ENCODE measurements at regions not wholly inside any gene's neighbourhood (a gene's known extent, or its start where the extent isn't known, plus 50 kb on each side); places are given as distances from the start of the nearest gene placed in this dataset.
"Not testable (repeated sequence)": the region's sequence is repeated elsewhere in the genome, so short reads cannot be mapped to it uniquely, and the experiment has no call there.

GRCh38 chr9:40911647-40912046 is 216.8 kb downstream of the FOXD4L6 start:
- peaks cover 17% of the 10 kb centered on the region for H3K27me3 Mint-ChIP-seq (ENCODE audit: low read depth)
- ATAC-seq = no peak
- H3K9me3 Mint-ChIP-seq = peaks cover 61% of the 10 kb centered on the region

GRCh38 chr9:40910995-40911394 is 217.5 kb downstream of the FOXD4L6 start:
- not testable (repeated sequence) for ATAC-seq; H3K4me1 Mint-ChIP-seq (ENCODE audit: low read depth); DNase-seq; H3K4me3 Mint-ChIP-seq; H3K36me3 Mint-ChIP-seq (ENCODE audit: insufficient read depth)
- H3K9me3 Mint-ChIP-seq = peaks cover 57% of the 10 kb centered on the region
- H3K27me3 Mint-ChIP-seq (ENCODE audit: low read depth) = peaks cover 20% of the 10 kb centered on the region

More at GRCh38 chr9:40911647-40912046, 216.8 kb downstream of the FOXD4L6 start:
- no peak overlapping the region for H3K4me3 Mint-ChIP-seq
- peaks cover 7% of the 10 kb centered on the region for H3K36me3 Mint-ChIP-seq (ENCODE audit: insufficient read depth)
- no peaks in the 10 kb centered on the region for H3K4me1 Mint-ChIP-seq (ENCODE audit: low read depth)
- DNase-seq = no peak

GRCh38 chr9:40909821-40910220 is 218.7 kb downstream of the FOXD4L6 start:
- ATAC-seq (no peak), DNase-seq (no peak)
- H3K9me3 Mint-ChIP-seq = peaks cover 54% of the 10 kb centered on the region
- no peaks in the 10 kb centered on the region for H3K4me1 Mint-ChIP-seq (ENCODE audit: low read depth)
- peaks cover 20% of the 10 kb centered on the region for H3K27me3 Mint-ChIP-seq (ENCODE audit: low read depth)
- peaks cover 2% of the 10 kb centered on the region for H3K36me3 Mint-ChIP-seq (ENCODE audit: insufficient read depth)
- H3K4me3 Mint-ChIP-seq = no peak overlapping the region

GRCh38 chr9:40909111-40909510 is 219.4 kb downstream of the FOXD4L6 start:
- H3K36me3 Mint-ChIP-seq (ENCODE audit: insufficient read depth); H3K4me3 Mint-ChIP-seq; ATAC-seq; DNase-seq; H3K4me1 Mint-ChIP-seq (ENCODE audit: low read depth): not testable (repeated sequence)
- peaks cover 17% of the 10 kb centered on the region for H3K27me3 Mint-ChIP-seq (ENCODE audit: low read depth)
- H3K9me3 Mint-ChIP-seq = peaks cover 52% of the 10 kb centered on the region

- H3K4me3 Mint-ChIP-seq = no peak overlapping the region
- peaks cover 12% of the 10 kb centered on the region for H3K27me3 Mint-ChIP-seq (ENCODE audit: low read depth)
- no peak for ATAC-seq
- peaks cover 48% of the 10 kb centered on the region for H3K9me3 Mint-ChIP-seq
- no peak for DNase-seq
- H3K4me1 Mint-ChIP-seq (ENCODE audit: low read depth) = no peaks in the 10 kb centered on the region
- peaks cover 12% of the 10 kb centered on the region for H3K36me3 Mint-ChIP-seq (ENCODE audit: insufficient read depth)
These were observed 220.5 kb downstream of the FOXD4L6 start for GRCh38 chr9:40907657-40908624.

GRCh38 chr9:40906879-40907278 is 221.6 kb downstream of the FOXD4L6 start:
- not testable (repeated sequence) for ATAC-seq; H3K4me3 Mint-ChIP-seq; DNase-seq; H3K4me1 Mint-ChIP-seq (ENCODE audit: low read depth)
- Mint-ChIP-seq H3K36me3 (ENCODE audit: insufficient read depth) (peaks cover 17% of the 10 kb centered on the region), H3K27me3 (ENCODE audit: low read depth) (peaks cover 12% of the 10 kb centered on the region), H3K9me3 (peaks cover 47% of the 10 kb centered on the region)

- H3K4me3 Mint-ChIP-seq; H3K4me1 Mint-ChIP-seq (ENCODE audit: low read depth); ATAC-seq; H3K27me3 Mint-ChIP-seq (ENCODE audit: low read depth); DNase-seq: not testable (repeated sequence)
- peaks cover 14% of the 10 kb centered on the region for H3K36me3 Mint-ChIP-seq (ENCODE audit: insufficient read depth)
- H3K9me3 Mint-ChIP-seq = peaks cover 73% of the 10 kb centered on the region
These were observed 236.2 kb downstream of the FOXD4L6 start for GRCh38 chr9:40892315-40892714.

GRCh38 chr9:40885858-40886257 is 242.6 kb downstream of the FOXD4L6 start:
- H3K27me3 Mint-ChIP-seq (ENCODE audit: low read depth); DNase-seq; H3K36me3 Mint-ChIP-seq (ENCODE audit: insufficient read depth); H3K4me1 Mint-ChIP-seq (ENCODE audit: low read depth); ATAC-seq; H3K4me3 Mint-ChIP-seq: not testable (repeated sequence)
- H3K9me3 Mint-ChIP-seq = peaks cover 48% of the 10 kb centered on the region

- H3K9me3 Mint-ChIP-seq = peaks cover 48% of the 10 kb centered on the region
- H3K36me3 Mint-ChIP-seq (ENCODE audit: insufficient read depth); H3K4me3 Mint-ChIP-seq; H3K27me3 Mint-ChIP-seq (ENCODE audit: low read depth); ATAC-seq; H3K4me1 Mint-ChIP-seq (ENCODE audit: low read depth); DNase-seq: not testable (repeated sequence)
These were observed 243.5 kb downstream of the FOXD4L6 start for GRCh38 chr9:40884902-40885490.

GRCh38 chr9:40884072-40884901 is 244.2 kb downstream of the FOXD4L6 start:
- H3K36me3 Mint-ChIP-seq (ENCODE audit: insufficient read depth) = peaks cover 1% of the 10 kb centered on the region

GRCh38 chr9:40883423-40884071 is 244.9 kb downstream of the FOXD4L6 start:
- peaks cover 48% of the 10 kb centered on the region for H3K9me3 Mint-ChIP-seq
- not testable (repeated sequence) for H3K36me3 Mint-ChIP-seq (ENCODE audit: insufficient read depth); ATAC-seq; H3K4me3 Mint-ChIP-seq; H3K4me1 Mint-ChIP-seq (ENCODE audit: low read depth); DNase-seq; H3K27me3 Mint-ChIP-seq (ENCODE audit: low read depth)

More at GRCh38 chr9:40884072-40884901, 244.2 kb downstream of the FOXD4L6 start:
- Mint-ChIP-seq H3K27me3 (ENCODE audit: low read depth) (no peaks in the 10 kb centered on the region), H3K4me3 (no peak overlapping the region), H3K9me3 (peaks cover 52% of the 10 kb centered on the region), H3K4me1 (ENCODE audit: low read depth) (no peaks in the 10 kb centered on the region)
- DNase-seq (no peak), ATAC-seq (no peak)

GRCh38 chr9:40873753-40874295 is 254.7 kb downstream of the FOXD4L6 start:
- not testable (repeated sequence) for H3K27me3 Mint-ChIP-seq (ENCODE audit: low read depth); ATAC-seq; H3K4me3 Mint-ChIP-seq; DNase-seq; H3K4me1 Mint-ChIP-seq (ENCODE audit: low read depth); H3K36me3 Mint-ChIP-seq (ENCODE audit: insufficient read depth)
- H3K9me3 Mint-ChIP-seq = peaks cover 50% of the 10 kb centered on the region

GRCh38 chr9:40868437-40868836 is 260.0 kb downstream of the FOXD4L6 start:
- H3K36me3 Mint-ChIP-seq (ENCODE audit: insufficient read depth); DNase-seq; H3K27me3 Mint-ChIP-seq (ENCODE audit: low read depth); H3K4me1 Mint-ChIP-seq (ENCODE audit: low read depth); ATAC-seq; H3K4me3 Mint-ChIP-seq: not testable (repeated sequence)
- peaks cover 47% of the 10 kb centered on the region for H3K9me3 Mint-ChIP-seq

All from activated T-cell treated with anti-CD3 and anti-CD28 coated beads, Interleukin-2, amount 50 U/mL, for 4 hours (primary cell).